Gastrocnemius medialis (tissue), 4 donors: ENCODE measurements at regions not wholly inside any gene's neighbourhood (a gene's known extent, or its start where the extent isn't known, plus 50 kb on each side); places are given as distances from the start of the nearest gene placed in this dataset.

Source experiments
- ATAC-seq, 2 donors: fragments of 150-250 bp; one replicate each; pipeline ENCODE4 v1.9.1; 2016
- DNase-seq, 2 donors: peaks; one replicate each; pipeline ENCODE4 v3.0.0-alpha.2; 2019
- H3K27ac ChIP-seq, 4 donors: fragments of 200-600 bp; sonication (generic); 1 replicate in 1 of 4; 2 replicates in 3 of 4; pipeline ENCODE4 v1.5.1; 2016 to 2018; ENCODE audit warnings: mild to moderate bottlenecking in 2 of 4, moderate library complexity in 1 of 4
- H3K27me3 ChIP-seq, 3 donors: fragments of 200-600 bp; sonication (generic) in 2 of 3; 1 replicate in 1 of 3; 2 replicates in 2 of 3; pipeline versions ENCODE4 v1.5.1 to v1.6.0; 2016 to 2019; ENCODE audit warnings: mild to moderate bottlenecking in 1 of 3, moderate library complexity in 1 of 3
- H3K36me3 ChIP-seq, 2 donors: fragments of 200-600 bp; sonication (generic) in 1 of 2; one replicate each; pipeline ENCODE4 v1.5.1; 2017 to 2018
- H3K4me1 ChIP-seq, 2 donors: fragments of 200-600 bp; sonication (generic) in 1 of 2; one replicate each; pipeline ENCODE4 v1.5.1; 2016 to 2017; ENCODE audit warnings: mild to moderate bottlenecking in 2 of 2
- H3K4me3 ChIP-seq, 4 donors: fragments of 200-600 bp; sonication (generic) in 3 of 4; 1 replicate in 1 of 4; 2 replicates in 3 of 4; pipeline ENCODE4 v1.5.1; 2016 to 2019; ENCODE audit warnings: mild to moderate bottlenecking in 2 of 4
- H3K9me3 ChIP-seq, 3 donors: fragments of 200-600 bp; sonication (generic) in 2 of 3; 1 replicate in 1 of 3; 2 replicates in 2 of 3; pipeline ENCODE4 v1.5.1; 2016 to 2019
- POLR2A ChIP-seq, 2 donors: fragments of 450-650 bp; IDR thresholded peaks; one replicate each; pipeline ENCODE4 v1.6.1; 2017; ENCODE audit warnings: antibody characterized with exemption in 2 of 2, mild to moderate bottlenecking in 2 of 2, moderate library complexity in 2 of 2
- in situ Hi-C, 4 donors: fragments of 200-750 bp; cut with MboI; loops; one replicate each; pipeline versions ENCODE4 v1.15.0 to v1.8.0; 2017; ENCODE audit warnings: low sequenced_read_pairs in 4 of 4
- intact Hi-C: fragments of 100-400 bp; cut with DNase I; formaldehyde crosslinking; loops from one replicate; pipeline ENCODE4 v1.15.1; 2023; ENCODE audit warnings: low total_unique reads
- TF ChIP-seq, protein P1 (sequence below), 5 experiments: fragments of 450-650 bp in 3 of 5; fragments of 200-600 bp in 2 of 5; sonication (generic) in 2 of 5; IDR thresholded peaks in 4 of 5; conservative IDR thresholded peaks in 1 of 5; 1 replicate in 4 of 5; 2 replicates in 1 of 5; pipeline ENCODE4 v1.5.1; 2016 to 2019; ENCODE audit warnings: antibody characterized with exemption in 5 of 5, mild to moderate bottlenecking in 3 of 5, moderate library complexity in 3 of 5

DNA sequence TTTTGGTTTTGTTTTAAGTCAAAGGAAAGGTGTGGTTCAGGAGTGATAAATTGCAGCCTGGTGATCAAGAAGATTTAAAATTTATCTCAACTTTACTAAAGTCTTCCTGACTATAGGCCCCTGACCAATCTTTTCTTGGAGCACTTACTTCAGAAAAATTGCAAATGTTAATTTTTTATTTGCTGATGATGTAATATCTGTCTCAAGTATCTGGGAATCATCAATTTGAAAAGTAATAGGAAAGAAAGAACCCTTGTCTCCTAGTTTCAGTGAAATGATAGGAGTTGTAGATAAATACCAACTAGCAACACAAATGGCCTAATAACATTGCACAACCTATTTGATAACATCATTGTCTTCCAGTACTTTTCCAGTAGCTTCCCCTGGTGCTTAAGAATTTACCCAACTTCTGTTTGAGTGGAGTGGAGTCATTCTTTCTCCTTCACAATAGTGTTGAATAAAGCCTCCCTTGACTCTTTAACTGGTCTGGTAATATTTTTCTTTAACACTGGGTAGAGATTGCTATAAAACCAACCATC lies 648.3 kb upstream of the ADGRB3 start:
- Histone ChIP-seq H3K4me3 (no peak overlapping the region), H3K36me3 (no peaks in the 10 kb centered on the region), H3K27ac (no peak overlapping the region), H3K4me1 (no peaks in the 10 kb centered on the region), H3K27me3 (no peaks in the 10 kb centered on the region), H3K9me3 (no peaks in the 10 kb centered on the region)
- intact Hi-C loops (no loop called here), in situ Hi-C loops (no loop called here)
- no peak for TF ChIP-seq POLR2A (IDR thresholded peaks at IDR 0.05)
- TF ChIP-seq, protein P1, sequence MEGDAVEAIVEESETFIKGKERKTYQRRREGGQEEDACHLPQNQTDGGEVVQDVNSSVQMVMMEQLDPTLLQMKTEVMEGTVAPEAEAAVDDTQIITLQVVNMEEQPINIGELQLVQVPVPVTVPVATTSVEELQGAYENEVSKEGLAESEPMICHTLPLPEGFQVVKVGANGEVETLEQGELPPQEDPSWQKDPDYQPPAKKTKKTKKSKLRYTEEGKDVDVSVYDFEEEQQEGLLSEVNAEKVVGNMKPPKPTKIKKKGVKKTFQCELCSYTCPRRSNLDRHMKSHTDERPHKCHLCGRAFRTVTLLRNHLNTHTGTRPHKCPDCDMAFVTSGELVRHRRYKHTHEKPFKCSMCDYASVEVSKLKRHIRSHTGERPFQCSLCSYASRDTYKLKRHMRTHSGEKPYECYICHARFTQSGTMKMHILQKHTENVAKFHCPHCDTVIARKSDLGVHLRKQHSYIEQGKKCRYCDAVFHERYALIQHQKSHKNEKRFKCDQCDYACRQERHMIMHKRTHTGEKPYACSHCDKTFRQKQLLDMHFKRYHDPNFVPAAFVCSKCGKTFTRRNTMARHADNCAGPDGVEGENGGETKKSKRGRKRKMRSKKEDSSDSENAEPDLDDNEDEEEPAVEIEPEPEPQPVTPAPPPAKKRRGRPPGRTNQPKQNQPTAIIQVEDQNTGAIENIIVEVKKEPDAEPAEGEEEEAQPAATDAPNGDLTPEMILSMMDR (IDR thresholded peaks at IDR 0.05 in 4 of 5, conservative IDR thresholded peaks at IDR 0.05 in 1 of 5): no peak
- ATAC-seq: no peak
- DNase-seq: no peak

- intact Hi-C loops: no loop called here
- ATAC-seq: no peak
- no peaks in the 10 kb centered on the region for H3K9me3 ChIP-seq
- H3K4me1 ChIP-seq: no peaks in the 10 kb centered on the region
- in situ Hi-C loops: no loop called here
- H3K27me3 ChIP-seq: no peaks in the 10 kb centered on the region
- no peaks in the 10 kb centered on the region for H3K36me3 ChIP-seq
- no peak overlapping the region for H3K27ac ChIP-seq
- no peak for DNase-seq
- H3K4me3 ChIP-seq: no peak overlapping the region
- TF ChIP-seq, protein P1 (IDR thresholded peaks at IDR 0.05 in 4 of 5, conservative IDR thresholded peaks at IDR 0.05 in 1 of 5): no peak
- no peak for TF ChIP-seq POLR2A (IDR thresholded peaks at IDR 0.05)
Observed at GRCh38 chr6:67976486-67976885, 658.6 kb upstream of the ADGRB3 start.

GRCh38 chr6:67974931-67975330 lies 660.2 kb upstream of the ADGRB3 start:
- in situ Hi-C loops (no loop called here), intact Hi-C loops (no loop called here)
- no peak for DNase-seq
- Histone ChIP-seq H3K9me3 (no peaks in the 10 kb centered on the region), H3K27ac (no peak overlapping the region), H3K4me1 (no peaks in the 10 kb centered on the region), H3K27me3 (no peaks in the 10 kb centered on the region), H3K4me3 (no peak overlapping the region), H3K36me3 (no peaks in the 10 kb centered on the region)
- ATAC-seq: no peak
- no peak for TF ChIP-seq POLR2A (IDR thresholded peaks at IDR 0.05)
- TF ChIP-seq, protein P1 (IDR thresholded peaks at IDR 0.05 in 4 of 5, conservative IDR thresholded peaks at IDR 0.05 in 1 of 5): no peak

- DNase-seq (no peak), ATAC-seq (no peak)
- Histone ChIP-seq H3K27me3 (no peaks in the 10 kb centered on the region), H3K4me1 (no peaks in the 10 kb centered on the region), H3K36me3 (no peaks in the 10 kb centered on the region), H3K27ac (no peak overlapping the region), H3K4me3 (no peak overlapping the region), H3K9me3 (no peaks in the 10 kb centered on the region)
- in situ Hi-C loops: no loop called here
- intact Hi-C loops: no loop called here
- TF ChIP-seq, protein P1 (IDR thresholded peaks at IDR 0.05 in 4 of 5, conservative IDR thresholded peaks at IDR 0.05 in 1 of 5): no peak
- TF ChIP-seq POLR2A (IDR thresholded peaks at IDR 0.05): no peak
Observed at GRCh38 chr6:67971812-67972211, 663.3 kb upstream of the ADGRB3 start.

DNA sequence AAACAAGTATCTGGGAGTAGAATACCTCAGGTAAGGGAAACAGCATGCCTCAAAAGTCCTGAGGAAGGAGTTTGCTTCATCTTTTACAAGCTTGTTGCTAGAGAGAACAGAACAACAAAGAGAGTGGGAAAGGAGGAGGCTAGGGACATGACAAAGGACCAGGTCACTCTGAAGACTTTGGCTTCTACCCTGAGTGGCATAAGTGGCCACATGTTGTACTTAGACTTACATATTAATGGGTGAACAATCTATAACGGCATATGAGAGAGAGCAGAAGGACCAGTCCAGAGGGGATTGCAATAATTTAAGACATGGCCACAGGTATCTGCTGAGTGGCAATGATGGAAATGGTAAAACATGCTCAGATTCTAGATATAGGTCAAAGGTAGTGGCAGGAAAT lies 668.3 kb upstream of the ADGRB3 start:
- intact Hi-C loops (no loop called here), in situ Hi-C loops (no loop called here)
- H3K27me3 ChIP-seq: no peaks in the 10 kb centered on the region
- H3K27ac ChIP-seq: no peak overlapping the region
- no peak for ATAC-seq
- no peaks in the 10 kb centered on the region for H3K4me1 ChIP-seq
- H3K4me3 ChIP-seq: no peak overlapping the region
- H3K36me3 ChIP-seq: no peaks in the 10 kb centered on the region
- no peaks in the 10 kb centered on the region for H3K9me3 ChIP-seq
- DNase-seq: no peak
- TF ChIP-seq, protein P1 (IDR thresholded peaks at IDR 0.05 in 4 of 5, conservative IDR thresholded peaks at IDR 0.05 in 1 of 5): no peak
